ENCODE measurements at regions not wholly inside any gene's neighbourhood (a gene's known extent, or its start where the extent isn't known, plus 50 kb on each side); places are given as distances from the start of the nearest gene placed in this dataset.

DNA sequence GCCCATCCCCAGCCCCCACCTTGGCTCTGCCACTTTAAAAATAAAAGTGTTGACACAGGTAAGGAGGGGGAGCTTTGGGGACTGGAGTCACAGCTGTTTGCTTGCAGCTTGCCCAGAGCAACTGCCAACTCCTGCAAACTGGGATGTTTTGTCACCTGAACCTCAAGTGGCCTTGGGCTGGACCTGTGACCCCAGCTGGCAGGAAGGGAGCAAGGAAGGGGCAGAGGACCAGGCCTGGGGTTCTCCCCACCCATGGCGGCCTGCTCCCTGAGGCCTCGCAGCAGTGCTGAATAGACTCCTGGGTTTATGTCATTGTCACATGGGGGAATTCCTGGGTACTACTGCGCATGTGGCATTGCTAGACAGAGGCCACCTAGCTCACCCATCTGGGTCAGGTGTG is 246.9 kb upstream of the TLE3 start:
- Histone ChIP-seq H3K4me1 (ENCODE audit: control insufficient read depth in 1 of 2, insufficient read depth in 2 of 2, low read length in 2 of 2) (no peaks in the 10 kb centered on the region), H3K9me2 (ENCODE audit: insufficient read depth) (no peaks in the 10 kb centered on the region), H3K4me3 (replicated peaks in 1 of 2; ENCODE audit: low read depth in 1 of 2, low read length in 2 of 2) (no peak overlapping the region), H3K9ac (ENCODE audit: low read length) (no peak overlapping the region), H3K79me2 (ENCODE audit: insufficient read depth, low read length) (no peaks in the 10 kb centered on the region), H2AFZ (ENCODE audit: low read depth, low read length, poor library complexity, severe bottlenecking) (no peak overlapping the region), H4K20me1 (ENCODE audit: insufficient read depth) (no peaks in the 10 kb centered on the region), H3K27ac (ENCODE audit: low read depth, low read length) (no peak overlapping the region), H3K9me3 (ENCODE audit: control insufficient read depth in 1 of 2, insufficient read depth in 1 of 2, low read depth in 1 of 2, low read length in 2 of 2) (no peaks in the 10 kb centered on the region), H3K4me2 (ENCODE audit: low read length) (no peak overlapping the region), H3K36me3 (ENCODE audit: control insufficient read depth in 1 of 2, insufficient read depth in 2 of 2, low read length in 2 of 2) (no peaks in the 10 kb centered on the region), H3K27me3 (ENCODE audit: insufficient read depth, low read length) (peaks cover 7% of the 10 kb centered on the region; the same call in 1 of the 2 replicates)
- CTCF ChIA-PET = no interaction called here
- TF ChIP-seq POLR2AphosphoS5 (IDR thresholded peaks at IDR 0.05; ENCODE audit: low read depth, low read length) = no peak
- TF ChIP-seq YY1 (IDR thresholded peaks at IDR 0.05; ENCODE audit: extremely low read depth, insufficient replicate concordance, low read depth, low read length) = no peak
- no peak for TF ChIP-seq ELF1 (IDR thresholded peaks at IDR 0.05; ENCODE audit: borderline replicate concordance, low read depth)
- no peak for TF ChIP-seq FOSL1 (IDR thresholded peaks at IDR 0.05; ENCODE audit: low read depth)
- no peak for TF ChIP-seq POLR2A (IDR thresholded peaks at IDR 0.05; ENCODE audit: borderline replicate concordance, extremely low read depth, insufficient read depth, insufficient read length)
- TF ChIP-seq CBX3 (IDR thresholded peaks at IDR 0.05; ENCODE audit: low read depth) = no peak
- TF ChIP-seq EZH2phosphoT487 (IDR thresholded peaks at IDR 0.05; ENCODE audit: borderline replicate concordance) = no peak
- no peak for TF ChIP-seq TCF7L2 (IDR thresholded peaks at IDR 0.05; ENCODE audit: borderline replicate concordance, extremely low read depth, insufficient read depth, insufficient read length)
- no peak for TF ChIP-seq ZFX (IDR thresholded peaks at IDR 0.05)
- no peak for DNase-seq (ENCODE audit: low read depth, low spot score)
- RAD21 ChIA-PET (ENCODE audit: low non-redundant PET in 1 of 2, low total read pairs in 2 of 2, uncharacterized antibody in 2 of 2, unreplicated experiment in 2 of 2) = no interaction called here
- BruUV-seq (replicated peaks) = no TSS peak
- intact Hi-C loops (cut with micrococcal nuclease) = no loop called here
- POLR2A ChIA-PET = no interaction called here
- ATAC-seq = no peak

DNA sequence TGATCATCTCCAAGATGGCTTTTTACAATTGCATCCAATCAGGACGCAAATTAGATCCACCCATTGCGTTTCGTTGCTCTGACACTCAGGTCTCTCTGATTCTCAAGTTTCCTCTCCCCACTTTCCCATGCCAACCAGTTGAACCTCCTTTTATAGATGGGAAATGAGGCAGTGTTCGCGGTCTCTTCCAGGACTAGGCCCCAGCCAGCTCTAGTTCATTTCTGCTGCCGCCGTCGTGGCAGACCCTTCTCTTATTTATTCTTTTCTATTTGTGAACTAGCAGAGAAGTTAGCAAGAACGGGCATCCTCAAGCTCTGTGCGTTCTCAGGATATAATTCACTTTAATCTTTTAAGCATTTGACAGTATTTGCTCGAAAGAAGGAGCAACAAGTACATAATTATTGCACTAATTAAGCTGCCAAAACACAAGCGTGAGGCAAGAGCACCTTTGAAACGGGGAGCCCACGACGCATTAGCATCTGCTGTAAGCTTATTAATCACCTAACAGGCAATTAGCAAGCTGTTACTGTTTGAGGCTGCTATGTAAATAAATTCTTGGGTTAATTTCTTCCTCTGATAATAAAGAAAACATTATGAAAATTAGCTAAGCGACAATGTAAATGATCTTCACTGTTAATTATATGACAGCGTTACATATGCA is 246.4 kb upstream of the TLE3 start:
- Histone ChIP-seq H3K9me2 (ENCODE audit: insufficient read depth) (no peaks in the 10 kb centered on the region), H3K79me2 (ENCODE audit: insufficient read depth, low read length) (no peaks in the 10 kb centered on the region), H3K4me2 (ENCODE audit: low read length) (no peak overlapping the region), H3K36me3 (ENCODE audit: control insufficient read depth in 1 of 2, insufficient read depth in 2 of 2, low read length in 2 of 2) (no peaks in the 10 kb centered on the region), H3K9me3 (ENCODE audit: control insufficient read depth in 1 of 2, insufficient read depth in 1 of 2, low read depth in 1 of 2, low read length in 2 of 2) (no peaks in the 10 kb centered on the region), H3K27me3 (ENCODE audit: insufficient read depth, low read length) (peaks cover 7% of the 10 kb centered on the region; the same call in 1 of the 2 replicates), H2AFZ (ENCODE audit: low read depth, low read length, poor library complexity, severe bottlenecking) (no peak overlapping the region), H3K4me3 (replicated peaks in 1 of 2; ENCODE audit: low read depth in 1 of 2, low read length in 2 of 2) (no peak overlapping the region), H3K9ac (ENCODE audit: low read length) (no peak overlapping the region), H3K4me1 (ENCODE audit: control insufficient read depth in 1 of 2, insufficient read depth in 2 of 2, low read length in 2 of 2) (no peaks in the 10 kb centered on the region), H4K20me1 (ENCODE audit: insufficient read depth) (no peaks in the 10 kb centered on the region), H3K27ac (ENCODE audit: low read depth, low read length) (no peak overlapping the region)
- ChIA-PET CTCF (no interaction called here), POLR2A (no interaction called here), RAD21 (ENCODE audit: low non-redundant PET in 1 of 2, low total read pairs in 2 of 2, uncharacterized antibody in 2 of 2, unreplicated experiment in 2 of 2) (no interaction called here)
- no TSS peak for BruUV-seq (replicated peaks)
- TF ChIP-seq, protein P1, sequence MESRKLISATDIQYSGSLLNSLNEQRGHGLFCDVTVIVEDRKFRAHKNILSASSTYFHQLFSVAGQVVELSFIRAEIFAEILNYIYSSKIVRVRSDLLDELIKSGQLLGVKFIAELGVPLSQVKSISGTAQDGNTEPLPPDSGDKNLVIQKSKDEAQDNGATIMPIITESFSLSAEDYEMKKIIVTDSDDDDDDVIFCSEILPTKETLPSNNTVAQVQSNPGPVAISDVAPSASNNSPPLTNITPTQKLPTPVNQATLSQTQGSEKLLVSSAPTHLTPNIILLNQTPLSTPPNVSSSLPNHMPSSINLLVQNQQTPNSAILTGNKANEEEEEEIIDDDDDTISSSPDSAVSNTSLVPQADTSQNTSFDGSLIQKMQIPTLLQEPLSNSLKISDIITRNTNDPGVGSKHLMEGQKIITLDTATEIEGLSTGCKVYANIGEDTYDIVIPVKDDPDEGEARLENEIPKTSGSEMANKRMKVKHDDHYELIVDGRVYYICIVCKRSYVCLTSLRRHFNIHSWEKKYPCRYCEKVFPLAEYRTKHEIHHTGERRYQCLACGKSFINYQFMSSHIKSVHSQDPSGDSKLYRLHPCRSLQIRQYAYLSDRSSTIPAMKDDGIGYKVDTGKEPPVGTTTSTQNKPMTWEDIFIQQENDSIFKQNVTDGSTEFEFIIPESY (IDR thresholded peaks at IDR 0.05; ENCODE audit: extremely low read depth, insufficient replicate concordance, low read length) = no peak
- no peak for TF ChIP-seq ZNF274 (IDR thresholded peaks at IDR 0.05; ENCODE audit: low read depth, low read length)
- no peak for TF ChIP-seq CBX3 (IDR thresholded peaks at IDR 0.05; ENCODE audit: low read depth)
- TF ChIP-seq SIN3A (IDR thresholded peaks at IDR 0.05; ENCODE audit: low read depth) = no peak
- ATAC-seq (no peak), DNase-seq (ENCODE audit: low read depth, low spot score) (no peak)
- intact Hi-C loops (cut with micrococcal nuclease) = no loop called here
